ENCODE measurements at regions not wholly inside any gene's neighbourhood (a gene's known extent, or its start where the extent isn't known, plus 50 kb on each side); places are given as distances from the start of the nearest gene placed in this dataset.

DNA sequence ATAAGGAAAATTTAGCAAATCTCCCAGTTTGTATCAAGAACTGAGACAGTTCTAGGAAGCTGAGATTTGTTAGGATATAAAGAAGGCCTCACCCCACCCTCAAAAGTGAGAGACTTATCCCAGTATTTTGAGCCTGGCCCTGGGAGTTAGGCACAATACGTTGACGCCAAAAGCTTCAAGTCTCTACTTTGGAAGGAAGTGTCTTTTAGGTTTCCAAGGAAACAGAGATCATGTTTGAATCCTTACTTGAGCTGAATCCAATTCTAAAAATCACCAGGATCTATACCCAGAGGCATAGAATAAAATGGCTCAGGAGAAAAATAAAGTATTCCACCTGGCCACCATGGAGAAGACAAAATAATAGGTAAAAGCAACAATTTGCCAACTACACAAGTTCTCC lies 115.9 kb upstream of the NRG3 start:
- H3K36me3 ChIP-seq (ENCODE audit: insufficient read depth, low read length): no peaks in the 10 kb centered on the region
- no peak for TF ChIP-seq EZH2 (IDR thresholded peaks at IDR 0.05)
- TF ChIP-seq POLR2AphosphoS5 (IDR thresholded peaks at IDR 0.05; ENCODE audit: borderline replicate concordance, low read depth, low read length): no peak
- no peak for TF ChIP-seq FOXP2 (optimal IDR thresholded peaks at IDR 0.05; ENCODE audit: control extremely low read depth, extremely low read length, insufficient read depth)
- H3K27ac ChIP-seq: no peak overlapping the region
- DNase-seq (ENCODE audit: low read depth, low spot score): no peak
- H3K9ac ChIP-seq (ENCODE audit: insufficient read length): no peak overlapping the region
- H3K4me3 ChIP-seq: no peak overlapping the region
- no peaks in the 10 kb centered on the region for H3K9me3 ChIP-seq (ENCODE audit: low read depth, low read length)

DNA sequence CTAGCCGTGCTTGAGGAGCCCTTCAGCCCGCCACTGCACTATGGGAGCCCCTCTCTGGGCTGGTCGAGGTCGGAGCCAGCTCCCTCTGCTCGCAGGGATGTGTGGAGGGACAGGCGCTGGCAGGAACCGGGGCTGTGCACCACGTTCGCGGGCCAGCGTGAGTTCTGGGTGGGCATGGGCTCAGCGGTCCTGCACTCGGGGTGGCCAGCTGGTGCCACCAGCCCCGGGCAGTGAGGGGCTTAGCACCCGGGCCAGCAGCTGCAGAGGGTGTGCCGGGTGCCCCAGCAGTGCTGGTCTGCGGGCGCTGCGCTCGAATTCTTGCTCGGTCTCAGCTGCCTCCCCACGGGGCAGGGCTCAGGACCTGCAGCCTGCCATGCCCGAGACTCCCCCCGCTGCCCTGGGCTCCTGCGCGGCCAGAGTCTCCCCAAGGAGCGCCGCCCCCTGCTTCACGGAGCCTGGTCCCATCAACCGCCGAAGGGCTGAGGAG lies 90.8 kb upstream of the NRG3 start:
- no peak overlapping the region for H3K27ac ChIP-seq
- H3K9me3 ChIP-seq (ENCODE audit: low read depth, low read length): no peaks in the 10 kb centered on the region
- no peak overlapping the region for H3K4me3 ChIP-seq
- no peaks in the 10 kb centered on the region for H3K36me3 ChIP-seq (ENCODE audit: insufficient read depth, low read length)
- TF ChIP-seq FOXP2 (optimal IDR thresholded peaks at IDR 0.05; ENCODE audit: control extremely low read depth, extremely low read length, insufficient read depth) (no peak), POLR2AphosphoS5 (IDR thresholded peaks at IDR 0.05; ENCODE audit: borderline replicate concordance, low read depth, low read length) (no peak), EZH2 (IDR thresholded peaks at IDR 0.05) (no peak)
- DNase-seq (ENCODE audit: low read depth, low spot score): no peak
- H3K9ac ChIP-seq (ENCODE audit: insufficient read length): no peak overlapping the region

DNA sequence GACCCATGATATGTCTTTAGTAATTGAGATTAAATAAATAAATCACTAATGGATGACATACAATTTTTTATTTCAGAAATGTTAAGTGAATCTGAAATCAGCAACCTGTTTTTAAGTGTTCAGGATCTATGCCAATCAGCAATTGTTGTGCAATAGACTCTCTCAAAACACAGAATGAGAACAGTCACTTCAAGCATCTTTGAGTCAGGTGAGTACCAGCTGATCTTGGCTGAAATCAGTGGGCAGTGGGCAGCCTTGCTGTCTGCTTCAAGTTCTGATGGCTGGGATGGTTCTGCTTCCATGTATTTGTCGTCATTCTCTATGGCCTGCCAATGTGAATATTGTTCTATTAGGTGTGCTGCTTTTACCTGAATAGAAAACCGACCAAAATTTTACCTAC lies 82.3 kb upstream of the NRG3 start:
- H3K4me3 ChIP-seq: no peak overlapping the region
- H3K27ac ChIP-seq: no peak overlapping the region
- no peaks in the 10 kb centered on the region for H3K9me3 ChIP-seq (ENCODE audit: low read depth, low read length)
- DNase-seq (ENCODE audit: low read depth, low spot score): no peak
- TF ChIP-seq POLR2AphosphoS5 (IDR thresholded peaks at IDR 0.05; ENCODE audit: borderline replicate concordance, low read depth, low read length): no peak
- TF ChIP-seq EZH2 (IDR thresholded peaks at IDR 0.05): no peak
- no peak for TF ChIP-seq FOXP2 (optimal IDR thresholded peaks at IDR 0.05; ENCODE audit: control extremely low read depth, extremely low read length, insufficient read depth)
- H3K36me3 ChIP-seq (ENCODE audit: insufficient read depth, low read length): no peaks in the 10 kb centered on the region
- no peak overlapping the region for H3K9ac ChIP-seq (ENCODE audit: insufficient read length)

DNA sequence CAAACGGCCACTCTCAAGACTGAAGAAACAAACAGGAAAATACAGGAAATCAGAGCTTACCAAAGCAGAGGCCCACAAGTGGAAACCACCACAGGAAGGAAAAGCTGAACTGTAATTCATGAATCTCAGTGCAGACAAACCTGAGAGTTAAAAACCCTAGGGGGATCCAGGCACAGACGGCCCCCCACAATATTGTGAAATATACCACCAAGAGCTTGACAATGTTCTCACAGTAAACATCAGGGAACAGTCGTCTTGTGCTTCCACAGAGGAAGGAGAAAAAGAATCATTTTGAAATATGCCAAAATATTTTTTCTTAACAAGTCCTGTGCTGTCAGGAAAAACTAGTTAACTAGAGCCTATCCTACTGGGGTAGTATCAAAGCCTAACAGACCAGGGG lies 68.2 kb upstream of the NRG3 start:
- TF ChIP-seq FOXP2 (optimal IDR thresholded peaks at IDR 0.05; ENCODE audit: control extremely low read depth, extremely low read length, insufficient read depth) (no peak), EZH2 (IDR thresholded peaks at IDR 0.05) (no peak), POLR2AphosphoS5 (IDR thresholded peaks at IDR 0.05; ENCODE audit: borderline replicate concordance, low read depth, low read length) (no peak)
- no peak overlapping the region for H3K27ac ChIP-seq
- no peak for DNase-seq (ENCODE audit: low read depth, low spot score)
- no peaks in the 10 kb centered on the region for H3K9me3 ChIP-seq (ENCODE audit: low read depth, low read length)
- H3K4me3 ChIP-seq: no peak overlapping the region
- no peak overlapping the region for H3K9ac ChIP-seq (ENCODE audit: insufficient read length)
- H3K36me3 ChIP-seq (ENCODE audit: insufficient read depth, low read length): no peaks in the 10 kb centered on the region

DNA sequence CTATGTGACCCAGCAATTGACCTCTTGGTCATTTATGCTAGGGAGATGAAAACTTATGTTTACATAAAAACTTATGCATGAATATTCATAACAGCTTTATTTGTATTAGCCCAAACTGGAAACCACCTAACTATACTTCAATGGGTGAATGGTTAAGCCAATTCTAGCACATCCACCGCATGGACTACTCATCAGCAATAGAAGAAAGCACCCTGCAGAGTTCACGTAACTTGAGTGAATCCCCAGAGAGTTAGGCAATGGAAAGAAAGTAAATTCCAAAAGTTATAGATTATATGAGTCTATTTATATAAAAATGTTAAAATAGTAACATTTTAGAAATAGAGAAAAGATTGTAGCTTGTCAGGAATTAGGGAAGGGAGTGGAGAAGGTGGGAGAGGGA lies 60.2 kb upstream of the NRG3 start:
- Histone ChIP-seq H3K4me3 (no peak overlapping the region), H3K36me3 (ENCODE audit: insufficient read depth, low read length) (no peaks in the 10 kb centered on the region), H3K27ac (no peak overlapping the region), H3K9ac (ENCODE audit: insufficient read length) (no peak overlapping the region), H3K9me3 (ENCODE audit: low read depth, low read length) (no peaks in the 10 kb centered on the region)
- no peak for DNase-seq (ENCODE audit: low read depth, low spot score)
- no peak for TF ChIP-seq EZH2 (IDR thresholded peaks at IDR 0.05)
- no peak for TF ChIP-seq FOXP2 (optimal IDR thresholded peaks at IDR 0.05; ENCODE audit: control extremely low read depth, extremely low read length, insufficient read depth)
- no peak for TF ChIP-seq POLR2AphosphoS5 (IDR thresholded peaks at IDR 0.05; ENCODE audit: borderline replicate concordance, low read depth, low read length)

DNA sequence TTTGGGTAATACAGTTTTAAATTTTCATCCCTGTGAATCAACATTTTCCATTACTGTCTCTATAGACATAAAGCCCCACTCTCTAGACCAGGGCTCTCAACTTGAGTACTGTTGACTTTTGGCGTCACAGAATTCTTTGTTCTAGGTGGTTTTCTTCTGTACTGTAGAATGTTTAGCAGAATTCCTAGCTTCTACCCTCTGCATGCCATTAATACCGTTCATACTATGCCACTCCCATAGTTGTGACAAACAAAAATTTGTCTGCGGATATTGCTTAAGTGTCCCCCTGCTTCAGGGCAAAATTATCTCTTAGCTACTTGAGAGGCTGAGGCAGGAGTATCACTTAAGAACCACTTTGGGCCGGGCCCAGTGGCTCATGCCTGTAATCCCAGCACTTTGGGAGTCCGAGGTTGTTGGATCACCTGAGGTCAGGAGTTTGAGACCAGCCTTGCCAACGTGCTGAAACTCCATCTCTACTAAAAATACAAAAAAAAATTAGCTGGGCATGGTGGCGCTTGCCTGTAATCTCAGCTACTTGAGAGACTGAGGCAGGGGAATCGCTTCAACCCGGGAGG lies 57.3 kb upstream of the NRG3 start:
- no peak overlapping the region for H3K27ac ChIP-seq
- no peaks in the 10 kb centered on the region for H3K36me3 ChIP-seq (ENCODE audit: insufficient read depth, low read length)
- TF ChIP-seq FOXP2 (optimal IDR thresholded peaks at IDR 0.05; ENCODE audit: control extremely low read depth, extremely low read length, insufficient read depth) (no peak), EZH2 (IDR thresholded peaks at IDR 0.05) (no peak), POLR2AphosphoS5 (IDR thresholded peaks at IDR 0.05; ENCODE audit: borderline replicate concordance, low read depth, low read length) (no peak)
- H3K4me3 ChIP-seq: no peak overlapping the region
- no peak overlapping the region for H3K9ac ChIP-seq (ENCODE audit: insufficient read length)
- H3K9me3 ChIP-seq (ENCODE audit: low read depth, low read length): no peaks in the 10 kb centered on the region
- no peak for DNase-seq (ENCODE audit: low read depth, low spot score)

DNA sequence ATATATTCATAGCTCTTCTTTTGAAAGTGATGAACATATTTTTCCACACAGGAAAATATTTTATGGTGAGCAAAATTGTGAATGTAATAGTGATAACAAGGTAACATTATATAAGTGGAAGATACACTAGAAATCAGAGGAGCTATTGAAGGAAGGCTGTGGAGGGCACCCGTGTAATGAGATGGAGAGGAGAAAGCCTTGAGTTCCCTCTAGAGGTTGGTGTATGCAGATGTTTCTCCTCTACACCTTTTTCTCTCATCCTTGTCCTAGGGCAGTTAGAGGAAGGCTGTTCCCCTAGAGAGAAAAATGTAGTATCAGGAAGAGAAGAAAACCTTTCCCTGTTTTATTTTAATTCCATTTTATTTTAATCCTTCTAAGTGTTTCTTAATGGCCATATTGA lies 54.6 kb upstream of the NRG3 start:
- no peak overlapping the region for H3K27ac ChIP-seq
- no peak overlapping the region for H3K4me3 ChIP-seq
- TF ChIP-seq FOXP2 (optimal IDR thresholded peaks at IDR 0.05; ENCODE audit: control extremely low read depth, extremely low read length, insufficient read depth) (no peak), POLR2AphosphoS5 (IDR thresholded peaks at IDR 0.05; ENCODE audit: borderline replicate concordance, low read depth, low read length) (no peak), EZH2 (IDR thresholded peaks at IDR 0.05) (no peak)
- H3K9ac ChIP-seq (ENCODE audit: insufficient read length): no peak overlapping the region
- DNase-seq (ENCODE audit: low read depth, low spot score): no peak
- no peaks in the 10 kb centered on the region for H3K36me3 ChIP-seq (ENCODE audit: insufficient read depth, low read length)
- no peaks in the 10 kb centered on the region for H3K9me3 ChIP-seq (ENCODE audit: low read depth, low read length)
